ENCODE measurements at regions not wholly inside any gene's neighbourhood (a gene's known extent, or its start where the extent isn't known, plus 50 kb on each side); places are given as distances from the start of the nearest gene placed in this dataset.

DNA sequence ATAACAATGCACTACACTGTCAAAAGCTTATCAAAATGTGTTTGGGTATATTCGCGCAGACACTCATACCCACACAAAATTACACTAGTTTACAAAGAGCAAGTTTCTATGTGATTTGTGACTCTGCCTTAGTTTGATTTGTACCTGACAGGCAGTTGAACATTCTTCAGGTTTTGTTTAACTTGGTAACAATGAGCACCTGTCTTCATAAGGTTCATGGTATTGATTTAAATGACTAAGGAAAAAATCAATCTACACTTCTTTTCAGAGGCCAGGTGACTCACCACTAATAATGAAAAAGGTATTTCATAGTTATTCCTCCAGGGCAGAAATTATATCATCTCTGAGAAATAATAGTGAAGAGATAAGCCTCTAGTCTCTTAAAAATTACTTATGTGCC is 1114.6 kb upstream of the AGA start:
- Histone ChIP-seq H3K9me3 (ENCODE audit: insufficient read depth, low read length, severe bottlenecking) (no peaks in the 10 kb centered on the region), H3K4me2 (ENCODE audit: insufficient read depth, low read length) (no peak overlapping the region), H3K4me1 (ENCODE audit: insufficient read depth, low read length) (no peaks in the 10 kb centered on the region), H3K4me3 (ENCODE audit: low read depth in 1 of 2, low read length in 2 of 2) (no peak overlapping the region), H3K9ac (ENCODE audit: low read depth, low read length) (no peak overlapping the region), H3K79me2 (ENCODE audit: insufficient read depth, low read length) (no peaks in the 10 kb centered on the region), H3K36me3 (ENCODE audit: insufficient read depth, low read length) (no peaks in the 10 kb centered on the region), H4K20me1 (ENCODE audit: insufficient read depth, low read length) (no peaks in the 10 kb centered on the region), H2AFZ (ENCODE audit: low read depth, low read length) (no peak overlapping the region), H3K27me3 (ENCODE audit: insufficient read depth, low read length, poor library complexity) (no peaks in the 10 kb centered on the region), H3K27ac (ENCODE audit: low read length) (no peak overlapping the region)
- DNase-seq, result no peak
- no peak for ATAC-seq (ENCODE audit: insufficient read depth, low read depth)
- TF ChIP-seq, protein P1, sequence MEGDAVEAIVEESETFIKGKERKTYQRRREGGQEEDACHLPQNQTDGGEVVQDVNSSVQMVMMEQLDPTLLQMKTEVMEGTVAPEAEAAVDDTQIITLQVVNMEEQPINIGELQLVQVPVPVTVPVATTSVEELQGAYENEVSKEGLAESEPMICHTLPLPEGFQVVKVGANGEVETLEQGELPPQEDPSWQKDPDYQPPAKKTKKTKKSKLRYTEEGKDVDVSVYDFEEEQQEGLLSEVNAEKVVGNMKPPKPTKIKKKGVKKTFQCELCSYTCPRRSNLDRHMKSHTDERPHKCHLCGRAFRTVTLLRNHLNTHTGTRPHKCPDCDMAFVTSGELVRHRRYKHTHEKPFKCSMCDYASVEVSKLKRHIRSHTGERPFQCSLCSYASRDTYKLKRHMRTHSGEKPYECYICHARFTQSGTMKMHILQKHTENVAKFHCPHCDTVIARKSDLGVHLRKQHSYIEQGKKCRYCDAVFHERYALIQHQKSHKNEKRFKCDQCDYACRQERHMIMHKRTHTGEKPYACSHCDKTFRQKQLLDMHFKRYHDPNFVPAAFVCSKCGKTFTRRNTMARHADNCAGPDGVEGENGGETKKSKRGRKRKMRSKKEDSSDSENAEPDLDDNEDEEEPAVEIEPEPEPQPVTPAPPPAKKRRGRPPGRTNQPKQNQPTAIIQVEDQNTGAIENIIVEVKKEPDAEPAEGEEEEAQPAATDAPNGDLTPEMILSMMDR (IDR thresholded peaks at IDR 0.05; ENCODE audit: borderline replicate concordance, extremely low read depth, low read length, poor library complexity, severe bottlenecking), result no peak
- TF ChIP-seq EZH2 (IDR thresholded peaks at IDR 0.05; ENCODE audit: borderline replicate concordance, low read depth, low read length, severe bottlenecking), result no peak

DNA sequence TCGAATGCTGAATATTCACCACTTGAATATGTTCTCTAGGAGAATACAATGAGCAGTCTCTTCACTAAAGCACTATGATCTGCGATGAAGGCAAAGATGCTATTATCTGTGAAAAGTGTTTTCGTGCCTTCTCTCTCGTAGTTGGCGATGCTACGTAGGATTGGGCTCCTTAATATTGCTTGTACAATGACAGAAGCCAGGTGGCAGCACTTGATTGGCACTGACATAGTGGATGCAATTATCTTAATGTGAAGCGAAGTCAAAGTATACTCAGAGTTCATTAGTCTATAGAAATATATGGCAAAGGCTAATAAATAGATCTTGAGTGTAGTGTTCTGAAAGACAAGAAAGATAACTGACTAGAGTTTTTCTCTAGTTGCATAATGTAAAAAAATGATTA is 1135.7 kb upstream of the AGA start:
- Histone ChIP-seq H3K9me3 (ENCODE audit: insufficient read depth, low read length, severe bottlenecking) (no peaks in the 10 kb centered on the region), H3K9ac (ENCODE audit: low read depth, low read length) (no peak overlapping the region), H3K36me3 (ENCODE audit: insufficient read depth, low read length) (no peaks in the 10 kb centered on the region), H3K4me3 (ENCODE audit: low read depth in 1 of 2, low read length in 2 of 2) (no peak overlapping the region), H3K4me1 (ENCODE audit: insufficient read depth, low read length) (no peaks in the 10 kb centered on the region), H3K4me2 (ENCODE audit: insufficient read depth, low read length) (no peak overlapping the region), H3K27me3 (ENCODE audit: insufficient read depth, low read length, poor library complexity) (no peaks in the 10 kb centered on the region), H3K27ac (ENCODE audit: low read length) (no peak overlapping the region), H4K20me1 (ENCODE audit: insufficient read depth, low read length) (no peaks in the 10 kb centered on the region), H2AFZ (ENCODE audit: low read depth, low read length) (no peak overlapping the region), H3K79me2 (ENCODE audit: insufficient read depth, low read length) (no peaks in the 10 kb centered on the region)
- TF ChIP-seq EZH2 (IDR thresholded peaks at IDR 0.05; ENCODE audit: borderline replicate concordance, low read depth, low read length, severe bottlenecking), result no peak
- TF ChIP-seq, protein P1 (IDR thresholded peaks at IDR 0.05; ENCODE audit: borderline replicate concordance, extremely low read depth, low read length, poor library complexity, severe bottlenecking), result peak; percentile 50
- ATAC-seq (ENCODE audit: insufficient read depth, low read depth) (0 out of 3 replicates have a peak, but pooled peaks have one; percentile 50), DNase-seq (no peak)

DNA sequence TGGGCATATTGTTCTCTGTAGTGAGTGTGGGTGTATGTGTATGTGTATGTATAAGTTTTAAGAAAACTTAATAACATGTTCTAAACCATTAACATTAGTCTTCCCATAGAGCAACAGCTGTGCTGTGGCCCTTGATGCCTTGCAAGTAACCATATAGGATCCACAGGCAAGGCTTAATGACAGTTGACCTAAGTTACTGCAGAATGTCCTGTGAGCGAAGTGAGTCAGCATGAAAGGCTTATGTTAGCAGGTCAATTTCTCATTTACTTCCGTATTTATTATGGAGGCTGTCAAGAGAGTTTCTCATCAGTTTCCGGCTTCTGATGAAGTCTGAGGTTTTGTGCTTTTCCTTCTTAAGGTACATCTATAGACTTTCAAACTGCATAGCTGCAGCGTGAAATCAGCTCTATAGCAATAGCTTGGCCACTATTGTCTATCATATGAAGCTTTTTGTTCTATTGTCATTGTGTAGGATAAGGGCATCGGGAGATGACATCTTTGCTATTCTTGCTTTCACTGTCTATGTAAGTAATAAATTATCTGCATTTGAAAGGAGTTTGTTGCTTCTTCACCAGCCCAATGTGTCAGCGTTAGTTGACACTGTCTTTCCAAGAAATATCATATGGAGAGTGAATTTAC is 1153.4 kb upstream of the AGA start:
- H3K4me2 ChIP-seq (ENCODE audit: insufficient read depth, low read length), result no peak overlapping the region
- DNase-seq (no peak), ATAC-seq (ENCODE audit: insufficient read depth, low read depth) (no peak)
- H3K4me3 ChIP-seq (ENCODE audit: low read depth in 1 of 2, low read length in 2 of 2), result no peak overlapping the region
- no peak overlapping the region for H3K9ac ChIP-seq (ENCODE audit: low read depth, low read length)
- H2AFZ ChIP-seq (ENCODE audit: low read depth, low read length), result no peak overlapping the region
- no peaks in the 10 kb centered on the region for H3K36me3 ChIP-seq (ENCODE audit: insufficient read depth, low read length)
- TF ChIP-seq, protein P1 (IDR thresholded peaks at IDR 0.05; ENCODE audit: borderline replicate concordance, extremely low read depth, low read length, poor library complexity, severe bottlenecking), result no peak
- TF ChIP-seq EZH2 (IDR thresholded peaks at IDR 0.05; ENCODE audit: borderline replicate concordance, low read depth, low read length, severe bottlenecking), result no peak
- H4K20me1 ChIP-seq (ENCODE audit: insufficient read depth, low read length), result no peaks in the 10 kb centered on the region
- H3K27me3 ChIP-seq (ENCODE audit: insufficient read depth, low read length, poor library complexity), result no peaks in the 10 kb centered on the region
- H3K27ac ChIP-seq (ENCODE audit: low read length), result no peak overlapping the region
- no peaks in the 10 kb centered on the region for H3K79me2 ChIP-seq (ENCODE audit: insufficient read depth, low read length)
- H3K9me3 ChIP-seq (ENCODE audit: insufficient read depth, low read length, severe bottlenecking), result no peaks in the 10 kb centered on the region
- no peaks in the 10 kb centered on the region for H3K4me1 ChIP-seq (ENCODE audit: insufficient read depth, low read length)
